GM18909 (cell line): ENCODE measurements at regions not wholly inside any gene's neighbourhood (a gene's known extent, or its start where the extent isn't known, plus 50 kb on each side); places are given as distances from the start of the nearest gene placed in this dataset.

ENCODE experiments used
- ATAC-seq: cut with Tn5 transposase; IDR thresholded peaks from one replicate; pipeline ENCODE4 v1.9.1; 2021; ENCODE audit warnings: mild to moderate bottlenecking; ENCODE audit not compliant: unreplicated experiment, poor library complexity

GRCh38 chr10:131775433-131775832 is 125.4 kb upstream of the PPP2R2D start:
- ATAC-seq = no peak

- ATAC-seq = no peak
Measured at GRCh38 chr10:131775833-131776232, 125.0 kb upstream of the PPP2R2D start.

DNA sequence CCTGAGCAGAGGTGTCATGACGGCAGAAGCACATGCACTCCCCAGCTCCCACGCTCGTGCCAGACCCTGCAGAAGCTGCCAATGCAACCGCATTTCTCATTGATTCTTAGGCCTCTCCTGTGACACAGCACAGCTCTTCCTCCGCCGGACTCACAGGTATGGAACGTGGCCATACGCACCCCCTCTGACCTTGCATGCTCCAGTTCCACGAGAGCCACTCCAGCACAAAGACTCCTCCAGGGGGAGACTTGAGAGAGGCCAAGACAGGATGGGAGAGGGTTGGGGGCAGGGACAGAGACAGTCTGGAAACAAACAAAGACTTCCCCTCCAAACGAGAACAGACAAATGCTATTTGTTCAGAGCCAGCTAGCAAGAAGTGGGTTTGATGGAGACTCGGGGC is 124.3 kb upstream of the PPP2R2D start:
- ATAC-seq = no peak

GRCh38 chr10:131777162-131777561 is 123.6 kb upstream of the PPP2R2D start:
- ATAC-seq = no peak

DNA sequence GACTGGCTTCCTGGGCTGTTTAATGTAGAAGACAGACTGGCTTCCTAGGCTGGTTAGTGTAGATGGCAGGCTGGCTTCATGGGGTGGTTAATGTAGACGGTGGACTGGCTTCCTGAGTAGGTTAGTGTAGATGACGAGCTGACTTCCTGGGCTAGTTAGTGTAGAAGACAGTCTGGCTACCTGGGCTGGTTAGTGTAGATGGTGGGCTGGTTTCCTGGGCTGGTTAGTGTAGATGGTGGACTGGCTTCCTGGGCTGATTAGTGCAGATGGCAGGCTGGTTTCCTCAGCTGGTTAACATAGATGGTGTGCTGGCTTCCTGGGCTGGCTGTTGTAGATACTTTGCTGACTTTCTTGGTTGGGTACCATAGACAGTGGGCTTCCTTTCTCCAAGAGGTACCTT is 122.9 kb upstream of the PPP2R2D start:
- no peak for ATAC-seq

- ATAC-seq = no peak
Measured at GRCh38 chr10:131778385-131778784, 122.4 kb upstream of the PPP2R2D start.

GRCh38 chr10:131778842-131779241 is 122.0 kb upstream of the PPP2R2D start:
- ATAC-seq = no peak

DNA sequence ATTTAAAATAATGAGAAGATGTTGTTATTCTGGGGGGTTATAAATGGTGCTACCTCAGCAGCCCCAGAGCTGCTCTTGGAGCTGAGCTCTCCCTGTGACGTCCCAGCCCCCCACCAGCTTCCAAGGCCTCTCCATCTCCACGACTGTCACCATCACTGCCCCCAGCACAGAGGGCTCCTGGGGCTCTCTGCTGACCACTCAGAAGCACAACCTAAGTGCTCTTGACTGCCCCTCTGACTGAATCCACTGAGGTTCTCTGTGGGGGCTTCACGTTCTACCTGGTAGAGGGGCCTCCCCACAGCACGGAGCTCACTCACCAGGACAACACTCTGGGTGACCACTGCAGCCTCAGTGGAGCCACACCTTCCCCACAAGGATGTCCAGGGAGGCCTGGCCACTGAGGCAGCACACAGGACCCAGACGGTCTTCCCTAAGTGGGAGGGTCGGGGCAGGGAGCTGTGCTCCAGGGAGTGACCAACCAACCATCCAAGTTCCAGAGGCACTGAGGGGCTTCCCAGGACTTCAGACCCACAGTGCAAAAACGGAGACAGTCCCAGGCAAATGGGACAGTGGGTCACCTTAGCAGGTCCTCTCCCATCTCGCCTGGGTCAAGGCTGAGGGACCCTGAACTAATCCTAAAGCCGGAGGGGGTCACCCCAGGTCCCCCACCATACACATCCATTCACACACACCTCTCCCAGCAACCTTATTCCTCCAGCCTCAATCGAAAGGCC is 121.0 kb upstream of the PPP2R2D start:
- no peak for ATAC-seq

DNA sequence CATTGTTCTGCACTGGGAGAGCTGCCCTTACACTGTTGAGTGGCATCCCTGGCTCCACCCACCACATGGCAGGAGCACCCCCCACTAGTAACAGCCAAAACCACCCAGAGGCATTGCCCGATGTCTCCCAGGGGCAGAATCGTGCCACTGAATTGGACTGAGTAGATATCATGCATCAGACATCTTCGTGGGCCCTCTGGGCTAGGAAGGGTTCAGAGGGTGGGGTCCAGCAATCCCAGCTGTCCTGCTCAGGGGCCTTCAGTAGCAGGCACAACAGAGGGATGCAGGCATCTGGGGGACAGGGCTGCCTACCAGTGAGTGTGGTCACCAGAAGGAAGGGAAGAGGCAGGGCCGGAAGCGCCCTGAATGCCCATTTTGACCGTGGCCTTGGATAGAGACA is 119.7 kb upstream of the PPP2R2D start:
- ATAC-seq = no peak

GRCh38 chr10:131781791-131782190 is 119.0 kb upstream of the PPP2R2D start:
- no peak for ATAC-seq

- ATAC-seq = no peak
Measured at GRCh38 chr10:131784363-131785120, 116.3 kb upstream of the PPP2R2D start.

- ATAC-seq = no peak
Measured at GRCh38 chr10:131785121-131785460, 115.7 kb upstream of the PPP2R2D start.

DNA sequence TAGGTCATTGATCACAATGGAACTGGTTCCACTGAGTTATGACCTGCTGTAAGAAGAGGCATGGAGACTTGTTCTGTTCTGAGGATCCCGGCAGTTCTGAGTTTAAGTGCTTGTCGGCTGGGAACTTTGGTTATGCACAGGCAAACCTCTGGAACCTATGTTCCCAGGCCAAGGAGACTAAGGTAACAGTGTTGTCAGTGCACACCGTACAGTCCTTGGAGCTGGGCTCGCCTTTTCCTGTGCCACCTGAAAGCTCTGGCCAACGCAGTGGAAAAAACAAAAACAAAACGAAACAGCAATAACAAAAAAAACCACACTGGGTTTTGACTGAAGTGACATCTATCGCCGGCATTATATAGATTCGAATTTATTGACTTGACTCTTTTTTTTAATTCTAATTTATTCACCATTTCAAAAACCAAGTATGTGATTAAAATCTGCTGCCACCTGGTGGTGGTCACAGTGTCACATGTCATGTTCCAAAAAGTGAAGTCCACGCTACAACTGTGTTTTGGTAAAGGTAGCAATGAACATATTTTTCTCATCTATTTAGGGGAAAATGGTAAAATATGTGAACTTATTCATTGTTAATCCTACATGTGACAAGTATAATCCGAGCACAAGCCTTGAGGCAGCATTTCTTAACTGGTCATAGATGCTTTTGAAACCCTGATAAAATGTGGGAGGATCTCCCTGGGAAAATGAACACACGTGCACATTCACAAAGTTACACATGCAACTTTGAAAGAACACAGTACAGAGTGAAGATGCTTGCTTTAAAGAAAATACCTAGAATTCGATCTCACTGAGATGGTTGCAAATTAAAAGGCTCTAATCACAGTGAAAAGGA is 113.8 kb upstream of the PPP2R2D start:
- no peak for ATAC-seq

- no peak for ATAC-seq
Measured at GRCh38 chr10:131787961-131788360, 112.8 kb upstream of the PPP2R2D start.

GRCh38 chr10:131788386-131788785 is 112.4 kb upstream of the PPP2R2D start:
- ATAC-seq = no peak

- ATAC-seq = no peak
Measured at GRCh38 chr10:131789516-131789915, 111.3 kb upstream of the PPP2R2D start.

GRCh38 chr10:131790021-131790420 is 110.8 kb upstream of the PPP2R2D start:
- no peak for ATAC-seq

- no peak for ATAC-seq
Measured at GRCh38 chr10:131792011-131792651, 108.7 kb upstream of the PPP2R2D start.

DNA sequence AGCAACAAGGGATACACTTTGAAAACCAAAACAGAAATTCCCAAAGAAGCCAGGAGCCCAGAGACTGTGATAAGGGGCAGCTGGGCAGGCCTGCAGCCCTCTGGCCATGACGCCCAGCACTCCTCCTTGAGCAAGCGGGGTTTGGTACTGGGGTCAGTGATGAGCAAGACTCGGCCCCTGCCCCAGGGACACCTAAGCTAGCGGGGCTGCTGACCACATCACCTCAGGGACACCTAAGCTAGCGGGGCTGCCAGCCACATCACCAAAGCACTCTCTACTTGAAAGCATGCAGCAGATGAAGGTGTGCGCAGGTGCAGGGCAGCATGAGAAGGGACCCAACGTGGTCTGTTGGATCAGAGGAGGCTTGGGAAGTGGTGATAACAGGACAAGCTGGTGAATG is 108.0 kb upstream of the PPP2R2D start:
- no peak for ATAC-seq

- no peak for ATAC-seq
Measured at GRCh38 chr10:131795761-131796160, 105.0 kb upstream of the PPP2R2D start.

GRCh38 chr10:131797626-131798025 is 103.2 kb upstream of the PPP2R2D start:
- no peak for ATAC-seq
